ENCODE measurements at regions not wholly inside any gene's neighbourhood (a gene's known extent, or its start where the extent isn't known, plus 50 kb on each side); places are given as distances from the start of the nearest gene placed in this dataset.

DNA sequence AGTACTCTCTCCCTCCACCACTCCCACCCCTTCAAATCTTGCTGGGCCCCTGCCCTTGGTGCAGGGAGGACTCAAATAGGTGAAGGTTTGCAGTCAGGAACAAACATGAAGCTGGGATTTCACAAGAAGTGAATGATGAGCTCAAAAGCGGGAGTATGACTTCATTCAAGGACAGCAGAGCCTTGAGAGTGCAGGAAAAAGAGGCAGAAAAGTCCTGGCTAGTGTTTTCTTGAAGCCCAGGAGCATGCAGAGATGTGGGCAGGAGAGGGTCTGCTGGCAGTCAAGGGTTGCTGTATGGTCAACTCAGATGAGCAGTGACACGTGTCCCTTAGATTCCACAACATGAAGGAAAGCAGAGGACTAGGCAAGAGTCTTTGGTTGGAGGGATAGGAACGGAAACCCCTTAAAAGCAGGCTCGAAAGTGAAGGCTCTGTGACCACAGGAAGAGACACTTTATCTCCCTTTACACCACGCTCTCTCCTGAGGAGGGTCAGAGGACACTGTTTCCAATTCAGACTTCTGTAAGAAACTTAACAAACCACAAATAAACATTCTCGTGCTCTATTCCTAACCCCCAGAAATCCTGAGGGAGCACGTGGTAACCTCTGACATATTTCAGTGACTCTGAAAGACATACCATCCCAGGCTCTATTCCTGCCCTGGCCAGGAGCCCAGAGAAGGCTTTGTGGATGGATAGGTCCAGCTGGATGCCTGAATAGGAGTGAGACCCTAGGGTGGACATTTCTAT, 168.0 kb upstream of the NDN start:
- Histone ChIP-seq H3K79me1 (ENCODE audit: insufficient read depth, low read depth, low read length, poor library complexity, severe bottlenecking) (no peaks in the 10 kb centered on the region), H2BK5ac (ENCODE audit: insufficient read length, low read length) (no peak overlapping the region), H3K9ac (ENCODE audit: extremely low read depth, insufficient read length, low read length) (no peak overlapping the region), H3T11ph (ENCODE audit: low read length) (no peak overlapping the region), H4K91ac (ENCODE audit: insufficient read length, low read depth, low read length) (no peak overlapping the region), H3K27ac (ENCODE audit: insufficient read length, low read depth, low read length) (no peak overlapping the region), H4K8ac (replicated peaks; ENCODE audit: insufficient read length, low read depth, low read length) (no peak overlapping the region), H2BK120ac (ENCODE audit: low read depth, low read length, poor library complexity, severe bottlenecking) (no peak overlapping the region), H2BK15ac (ENCODE audit: low read depth, low read length) (no peak overlapping the region), H2BK12ac (ENCODE audit: insufficient read length, low read depth, low read length) (no peak overlapping the region), H4K5ac (ENCODE audit: insufficient read length, low read depth, low read length) (no peak overlapping the region), H3K56ac (ENCODE audit: insufficient read length, low read depth, low read length) (no peak overlapping the region), H3K27me3 (ENCODE audit: insufficient read depth, low read length) (no peaks in the 10 kb centered on the region), H4K20me1 (ENCODE audit: control insufficient read depth, insufficient read depth, insufficient read length) (no peaks in the 10 kb centered on the region), H3K9me3 (ENCODE audit: control insufficient read depth, low read depth, low read length) (peaks cover 37% of the 10 kb centered on the region), H3K4me1 (ENCODE audit: insufficient read depth, low read length) (no peaks in the 10 kb centered on the region), H3K4me2 (ENCODE audit: insufficient read depth, insufficient read length, low read length) (no peak overlapping the region), H3K23me2 (ENCODE audit: insufficient read length, low read depth, low read length, poor library complexity, severe bottlenecking) (no peaks in the 10 kb centered on the region), H3K4ac (ENCODE audit: low read depth, low read length) (no peak overlapping the region), H3K23ac (ENCODE audit: insufficient read length, low read depth, low read length) (no peak overlapping the region), H2AK5ac (ENCODE audit: insufficient read length, low read length) (no peak overlapping the region), H3K18ac (ENCODE audit: insufficient read length, low read depth, low read length) (no peak overlapping the region), H2AFZ (ENCODE audit: low read length) (no peak overlapping the region), H2BK20ac (ENCODE audit: low read depth, low read length, poor library complexity, severe bottlenecking) (no peak overlapping the region), H3K79me2 (ENCODE audit: insufficient read depth, low read length) (no peaks in the 10 kb centered on the region), H3K14ac (ENCODE audit: insufficient read depth, low read length) (no peak overlapping the region)
- no CpG with 5 or more reads among the region's 7 CpGs for WGBS (ENCODE audit: extremely low coverage, insufficient read length, low lambda C conversion rate)
- Mint-ChIP-seq H3K27me3 (ENCODE audit: low read depth) (no peaks in the 10 kb centered on the region; the same call in 1 of the 2 replicates), H3K9me3 (peaks cover 66 to 83% of the 10 kb centered on the region in 2 experiments), H3K4me3 (no peak overlapping the region), H3K36me3 (ENCODE audit: insufficient read depth in 1 of 3, low read depth in 3 of 3) (peaks cover 0 to 6% (median 3%) of the 10 kb centered on the region in 3 experiments; a peak in 5 of 7 replicates), H3K4me1 (peaks cover 11 to 20% of the 10 kb centered on the region in 2 experiments), H3K27ac (no peak overlapping the region)
- TF ChIP-seq, protein P1, sequence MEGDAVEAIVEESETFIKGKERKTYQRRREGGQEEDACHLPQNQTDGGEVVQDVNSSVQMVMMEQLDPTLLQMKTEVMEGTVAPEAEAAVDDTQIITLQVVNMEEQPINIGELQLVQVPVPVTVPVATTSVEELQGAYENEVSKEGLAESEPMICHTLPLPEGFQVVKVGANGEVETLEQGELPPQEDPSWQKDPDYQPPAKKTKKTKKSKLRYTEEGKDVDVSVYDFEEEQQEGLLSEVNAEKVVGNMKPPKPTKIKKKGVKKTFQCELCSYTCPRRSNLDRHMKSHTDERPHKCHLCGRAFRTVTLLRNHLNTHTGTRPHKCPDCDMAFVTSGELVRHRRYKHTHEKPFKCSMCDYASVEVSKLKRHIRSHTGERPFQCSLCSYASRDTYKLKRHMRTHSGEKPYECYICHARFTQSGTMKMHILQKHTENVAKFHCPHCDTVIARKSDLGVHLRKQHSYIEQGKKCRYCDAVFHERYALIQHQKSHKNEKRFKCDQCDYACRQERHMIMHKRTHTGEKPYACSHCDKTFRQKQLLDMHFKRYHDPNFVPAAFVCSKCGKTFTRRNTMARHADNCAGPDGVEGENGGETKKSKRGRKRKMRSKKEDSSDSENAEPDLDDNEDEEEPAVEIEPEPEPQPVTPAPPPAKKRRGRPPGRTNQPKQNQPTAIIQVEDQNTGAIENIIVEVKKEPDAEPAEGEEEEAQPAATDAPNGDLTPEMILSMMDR (conservative IDR thresholded peaks at IDR 0.05) = no peak
- no peak for DNase-seq
